ENCODE measurements at regions not wholly inside any gene's neighbourhood (a gene's known extent, or its start where the extent isn't known, plus 50 kb on each side); places are given as distances from the start of the nearest gene placed in this dataset.

- no peak for TF ChIP-seq POLR2A (IDR thresholded peaks at IDR 0.05)
- no peak for TF ChIP-seq CTCF (IDR thresholded peaks at IDR 0.05)
Observed at GRCh38 chr4:184280591-184281071, 63.0 kb upstream of the ENPP6 start.
